ENCODE measurements at regions not wholly inside any gene's neighbourhood (a gene's known extent, or its start where the extent isn't known, plus 50 kb on each side); places are given as distances from the start of the nearest gene placed in this dataset.
"Not testable (repeated sequence)": the region's sequence is repeated elsewhere in the genome, so short reads cannot be mapped to it uniquely, and the experiment has no call there.

GRCh38 chrX:22810876-22811275, 188.9 kb upstream of the DDX53 start:
- DNase-seq, result no peak

- no peak for DNase-seq
Measured at GRCh38 chrX:22818061-22818460, 181.7 kb upstream of the DDX53 start.

DNA sequence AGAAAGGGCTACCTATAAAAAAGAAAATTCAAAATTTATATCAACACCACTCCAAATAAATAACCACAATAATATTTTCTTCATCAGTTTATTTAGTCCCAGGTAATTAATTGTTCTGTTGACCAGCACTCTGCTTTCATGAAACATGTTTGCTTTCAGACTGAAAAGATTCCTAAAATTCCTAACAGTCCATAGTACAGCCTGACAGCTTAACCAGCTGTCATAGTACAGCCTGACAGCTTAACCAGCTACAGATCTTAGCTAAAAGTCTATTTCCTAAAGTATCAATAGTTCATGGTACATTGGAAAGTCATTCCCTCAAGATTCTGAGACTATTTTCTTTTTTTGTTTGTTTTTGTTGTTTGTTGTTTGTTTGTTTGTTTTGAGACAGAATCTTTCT, 144.1 kb upstream of the DDX53 start:
- no peak for DNase-seq

- no peak for DNase-seq
Measured at GRCh38 chrX:22859642-22860041, 140.1 kb upstream of the DDX53 start.

DNA sequence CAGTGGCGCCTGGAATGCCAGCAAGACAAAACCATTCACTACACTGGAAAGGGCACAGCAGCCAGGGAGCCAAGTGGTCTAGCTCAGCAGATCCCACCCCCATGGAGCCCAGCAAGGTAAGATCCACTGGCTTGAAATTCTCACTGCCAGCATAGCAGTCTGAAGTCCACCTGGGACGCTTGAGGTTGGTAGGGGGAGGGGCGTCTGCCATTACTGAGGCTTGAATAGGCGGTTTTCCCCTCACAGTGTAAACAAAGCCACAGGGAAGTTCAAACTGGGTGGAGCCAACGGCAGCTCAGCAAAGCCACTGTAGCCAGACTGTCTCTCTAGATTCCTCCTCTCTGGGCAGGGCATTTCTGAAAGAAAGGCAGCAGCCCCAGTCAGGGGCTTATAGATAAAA, 133.0 kb upstream of the DDX53 start:
- not testable (repeated sequence) for DNase-seq

GRCh38 chrX:22882543-22882942, 117.2 kb upstream of the DDX53 start:
- no peak for DNase-seq

DNA sequence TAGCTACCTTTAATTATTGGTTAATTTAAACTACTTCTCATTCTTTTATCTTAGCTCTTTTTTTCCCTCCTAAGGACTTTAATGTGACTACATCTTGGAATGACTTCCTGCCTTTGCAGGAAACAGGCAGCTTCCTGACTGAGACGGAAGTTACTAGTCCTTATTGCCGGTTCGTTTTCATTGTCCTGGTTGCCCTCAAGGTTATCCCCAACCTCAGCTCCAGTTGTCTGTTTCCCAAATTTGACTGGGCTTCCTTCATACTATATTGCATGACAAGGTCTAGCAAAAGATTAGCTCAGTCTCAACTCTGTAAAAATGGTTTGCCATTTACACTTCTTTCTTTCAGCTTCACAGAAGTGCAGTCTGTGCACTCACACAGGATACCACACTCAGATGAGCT, 109.9 kb upstream of the DDX53 start:
- DNase-seq, result no peak

- no peak for DNase-seq
Measured at GRCh38 chrX:22912616-22913015, 87.1 kb upstream of the DDX53 start.

GRCh38 chrX:22922961-22923360, 76.8 kb upstream of the DDX53 start:
- DNase-seq, result no peak

- DNase-seq, result no peak
Measured at GRCh38 chrX:22934640-22935039, 65.1 kb upstream of the DDX53 start.

DNA sequence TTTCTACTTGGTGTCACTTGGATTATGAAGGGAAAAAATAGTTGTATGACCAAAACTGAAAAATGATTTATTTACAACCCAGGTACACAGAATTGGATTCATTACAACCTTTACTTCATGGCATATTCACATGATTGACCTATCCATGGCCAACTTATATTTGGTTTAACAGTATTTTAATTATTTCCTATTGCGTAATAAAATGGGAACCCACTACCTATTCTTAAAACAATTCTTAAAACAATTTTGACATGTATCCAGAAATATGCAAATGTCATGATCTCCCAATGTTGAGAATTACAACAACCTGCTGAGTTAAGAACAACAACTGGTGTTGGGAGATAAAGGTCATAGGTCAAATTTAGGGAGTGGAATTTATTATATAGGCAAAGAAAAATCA, 54.8 kb upstream of the DDX53 start:
- no peak for DNase-seq

All from stimulated activated CD4-positive, alpha-beta T cell treated with anti-CD3 and anti-CD28 coated beads, Interleukin-15, amount 100 ng/mL, for 24 hours (primary cell).